ENCODE measurements at regions not wholly inside any gene's neighbourhood (a gene's known extent, or its start where the extent isn't known, plus 50 kb on each side); places are given as distances from the start of the nearest gene placed in this dataset.

GRCh38 chr2:239526038-239526437 lies 125.2 kb upstream of the HDAC4 start:
- no peak for TF ChIP-seq FOXP2 (optimal IDR thresholded peaks at IDR 0.05; ENCODE audit: borderline replicate concordance, extremely low read depth, extremely low read length, insufficient read depth)
- no peak for TF ChIP-seq REST (IDR thresholded peaks at IDR 0.05; ENCODE audit: insufficient read depth in 1 of 2, low read depth in 2 of 2, low read length in 2 of 2)
- TF ChIP-seq SIN3A (IDR thresholded peaks at IDR 0.05; ENCODE audit: borderline replicate concordance, insufficient read depth, low read length), result no peak
- no peak for TF ChIP-seq TAF1 (IDR thresholded peaks at IDR 0.05; ENCODE audit: borderline replicate concordance, insufficient read depth, low read length)
- TF ChIP-seq POLR2AphosphoS5 (IDR thresholded peaks at IDR 0.05; ENCODE audit: low read depth, low read length), result no peak

GRCh38 chr2:239523954-239524330 lies 123.1 kb upstream of the HDAC4 start:
- TF ChIP-seq REST (IDR thresholded peaks at IDR 0.05; ENCODE audit: insufficient read depth in 1 of 2, low read depth in 2 of 2, low read length in 2 of 2) (no peak), FOXP2 (optimal IDR thresholded peaks at IDR 0.05; ENCODE audit: borderline replicate concordance, extremely low read depth, extremely low read length, insufficient read depth) (no peak), TAF1 (IDR thresholded peaks at IDR 0.05; ENCODE audit: borderline replicate concordance, insufficient read depth, low read length) (no peak), POLR2AphosphoS5 (IDR thresholded peaks at IDR 0.05; ENCODE audit: low read depth, low read length) (no peak), SIN3A (IDR thresholded peaks at IDR 0.05; ENCODE audit: borderline replicate concordance, insufficient read depth, low read length) (no peak)

GRCh38 chr2:239523147-239523953 lies 122.5 kb upstream of the HDAC4 start:
- TF ChIP-seq REST (IDR thresholded peaks at IDR 0.05; ENCODE audit: insufficient read depth in 1 of 2, low read depth in 2 of 2, low read length in 2 of 2) (no peak), POLR2AphosphoS5 (IDR thresholded peaks at IDR 0.05; ENCODE audit: low read depth, low read length) (no peak), TAF1 (IDR thresholded peaks at IDR 0.05; ENCODE audit: borderline replicate concordance, insufficient read depth, low read length) (no peak), FOXP2 (optimal IDR thresholded peaks at IDR 0.05; ENCODE audit: borderline replicate concordance, extremely low read depth, extremely low read length, insufficient read depth) (no peak), SIN3A (IDR thresholded peaks at IDR 0.05; ENCODE audit: borderline replicate concordance, insufficient read depth, low read length) (no peak)

GRCh38 chr2:239522740-239523119 lies 121.9 kb upstream of the HDAC4 start:
- TF ChIP-seq POLR2AphosphoS5 (IDR thresholded peaks at IDR 0.05; ENCODE audit: low read depth, low read length) (no peak), REST (IDR thresholded peaks at IDR 0.05; ENCODE audit: insufficient read depth in 1 of 2, low read depth in 2 of 2, low read length in 2 of 2) (no peak), TAF1 (IDR thresholded peaks at IDR 0.05; ENCODE audit: borderline replicate concordance, insufficient read depth, low read length) (no peak), SIN3A (IDR thresholded peaks at IDR 0.05; ENCODE audit: borderline replicate concordance, insufficient read depth, low read length) (no peak), FOXP2 (optimal IDR thresholded peaks at IDR 0.05; ENCODE audit: borderline replicate concordance, extremely low read depth, extremely low read length, insufficient read depth) (no peak)
